MM.1S (cell line): ENCODE measurements at regions not wholly inside any gene's neighbourhood (a gene's known extent, or its start where the extent isn't known, plus 50 kb on each side); places are given as distances from the start of the nearest gene placed in this dataset.

Experiments used
- CTCF ChIP-seq: fragments of 300-600 bp; sonication (generic); IDR thresholded peaks from 2 replicates; pipeline ENCODE4 v1.5.1; 2016; ENCODE audit warnings: antibody characterized with exemption, low read length, mixed read lengths
- EZH2phosphoT487 ChIP-seq: fragments of 300-600 bp; sonication (generic); IDR thresholded peaks from 2 replicates; pipeline ENCODE4 v1.6.1; 2018; ENCODE audit warnings: antibody characterized with exemption, low read length

GRCh38 chr7:41336455-41336952, 366.4 kb downstream of the INHBA start:
- TF ChIP-seq CTCF (no peak), EZH2phosphoT487 (no peak)
